H9 (cell line): ENCODE measurements at regions not wholly inside any gene's neighbourhood (a gene's known extent, or its start where the extent isn't known, plus 50 kb on each side); places are given as distances from the start of the nearest gene placed in this dataset.

Experiments
- DNase-seq: peaks from one replicate; pipeline ENCODE4 v3.0.0-alpha.2; 2017
- H2AFZ ChIP-seq: one replicate; pipeline ENCODE4 v1.6.1; 2013; ENCODE audit warnings: mild to moderate bottlenecking, low read length, control low read depth, moderate library complexity
- H2AK5ac ChIP-seq: 2 replicates; pipeline ENCODE4 v1.6.1; 2013; ENCODE audit warnings: low read length, control low read depth, mixed read lengths; ENCODE audit not compliant: insufficient read length
- H2BK120ac ChIP-seq: one replicate; pipeline ENCODE4 v1.6.1; 2013; ENCODE audit warnings: low read depth, mild to moderate bottlenecking, low read length, control low read depth, inconsistent platforms; ENCODE audit not compliant: poor library complexity, severe bottlenecking
- H2BK12ac ChIP-seq: 2 replicates; pipeline ENCODE4 v1.6.1; 2013; ENCODE audit warnings: low read length, control low read depth, mixed read lengths, low read depth; ENCODE audit not compliant: insufficient read length
- H2BK15ac ChIP-seq: 2 replicates; pipeline ENCODE4 v1.6.1; 2013; ENCODE audit warnings: low read depth, low read length, control low read depth
- H2BK20ac ChIP-seq: one replicate; pipeline ENCODE4 v1.6.1; 2013; ENCODE audit warnings: low read depth, mild to moderate bottlenecking, low read length, control low read depth, inconsistent platforms; ENCODE audit not compliant: poor library complexity, severe bottlenecking
- H2BK5ac ChIP-seq: 2 replicates; pipeline ENCODE4 v1.6.1; 2013; ENCODE audit warnings: low read length, control low read depth, mixed read lengths; ENCODE audit not compliant: insufficient read length
- H3K14ac ChIP-seq: 2 replicates; pipeline ENCODE4 v1.6.1; 2013; ENCODE audit warnings: low read length, control low read depth; ENCODE audit not compliant: insufficient read depth
- H3K18ac ChIP-seq: 2 replicates; pipeline ENCODE4 v1.6.1; 2013; ENCODE audit warnings: low read depth, mild to moderate bottlenecking, mixed read lengths, low read length, control low read depth; ENCODE audit not compliant: insufficient read length
- H3K23ac ChIP-seq: 2 replicates; pipeline ENCODE4 v1.6.1; 2013; ENCODE audit warnings: low read length, control low read depth, mixed read lengths, low read depth; ENCODE audit not compliant: insufficient read length
- H3K23me2 ChIP-seq: 2 replicates; pipeline ENCODE4 v1.6.1; 2013; ENCODE audit warnings: low read depth, mild to moderate bottlenecking, mixed read lengths, low read length, control low read depth; ENCODE audit not compliant: insufficient read length, poor library complexity, severe bottlenecking
- H3K27ac ChIP-seq: 2 replicates; pipeline ENCODE4 v1.5.1; 2013; ENCODE audit warnings: low read length, control low read depth, mixed read lengths, low read depth; ENCODE audit not compliant: insufficient read length
- H3K27me3 ChIP-seq: 2 replicates; pipeline ENCODE4 v1.6.1; 2013; ENCODE audit warnings: low read length, control low read depth, inconsistent platforms; ENCODE audit not compliant: insufficient read depth
- H3K4ac ChIP-seq: 2 replicates; pipeline ENCODE4 v1.6.1; 2013; ENCODE audit warnings: low read depth, mild to moderate bottlenecking, control low read depth, inconsistent platforms, low read length, moderate library complexity
- H3K4me1 ChIP-seq: 2 replicates; pipeline ENCODE4 v1.6.1; 2013; ENCODE audit warnings: low read length, control low read depth, inconsistent platforms; ENCODE audit not compliant: insufficient read depth
- H3K4me2 ChIP-seq: 2 replicates; pipeline ENCODE4 v1.6.1; 2013; ENCODE audit warnings: low read length, control low read depth, mixed read lengths; ENCODE audit not compliant: insufficient read length, insufficient read depth
- H3K56ac ChIP-seq: 2 replicates; pipeline ENCODE4 v1.6.1; 2013; ENCODE audit warnings: low read depth, mild to moderate bottlenecking, mixed read lengths, low read length, control low read depth; ENCODE audit not compliant: insufficient read length
- H3K79me1 ChIP-seq: 2 replicates; pipeline ENCODE4 v1.6.1; 2013; ENCODE audit warnings: low read depth, mild to moderate bottlenecking, moderate library complexity, low read length, control low read depth, inconsistent platforms; ENCODE audit not compliant: insufficient read depth, poor library complexity, severe bottlenecking
- H3K79me2 ChIP-seq: 2 replicates; pipeline ENCODE4 v1.6.1; 2013; ENCODE audit warnings: low read length, control low read depth, inconsistent platforms; ENCODE audit not compliant: insufficient read depth
- H3K9ac ChIP-seq: 2 replicates; pipeline ENCODE4 v1.6.1; 2013; ENCODE audit warnings: low read length, control low read depth, mixed read lengths; ENCODE audit not compliant: insufficient read length; ENCODE audit errors: extremely low read depth
- H3K9me3 ChIP-seq: one replicate; pipeline ENCODE4 v1.6.1; 2013; ENCODE audit warnings: low read depth, low read length, inconsistent platforms; ENCODE audit not compliant: control insufficient read depth
- H3T11ph ChIP-seq: one replicate; pipeline ENCODE4 v1.6.1; 2013; ENCODE audit warnings: mild to moderate bottlenecking, low read length, control low read depth, inconsistent platforms
- H4K20me1 ChIP-seq: one replicate; pipeline ENCODE4 v1.6.1; 2013; ENCODE audit not compliant: control insufficient read depth, insufficient read length, insufficient read depth
- H4K5ac ChIP-seq: 2 replicates; pipeline ENCODE4 v1.6.1; 2013; ENCODE audit warnings: low read depth, mild to moderate bottlenecking, mixed read lengths, low read length, control low read depth; ENCODE audit not compliant: insufficient read length
- H4K8ac ChIP-seq: replicated peaks from 2 replicates; pipeline ENCODE4 v1.6.1; 2013; ENCODE audit warnings: low read length, control low read depth, mixed read lengths, low read depth; ENCODE audit not compliant: insufficient read length
- H4K91ac ChIP-seq: 2 replicates; pipeline ENCODE4 v1.6.1; 2013; ENCODE audit warnings: low read depth, mild to moderate bottlenecking, moderate library complexity, mixed read lengths, low read length, control low read depth; ENCODE audit not compliant: insufficient read length
- H3K27ac Mint-ChIP-seq, 3 experiments: 2 replicates in 2 of 3; 3 replicates in 1 of 3; pipeline ENCODE4 v1.8.0; 2020 to 2021; ENCODE audit warnings: mixed read lengths in 3 of 3, mild to moderate bottlenecking in 1 of 3, moderate library complexity in 1 of 3
- H3K27me3 Mint-ChIP-seq: 2 replicates; pipeline ENCODE4 v1.8.0; 2021; ENCODE audit warnings: low read depth, mild to moderate bottlenecking, moderate library complexity, mixed read lengths
- H3K36me3 Mint-ChIP-seq, 3 experiments: 2 replicates in 2 of 3; 3 replicates in 1 of 3; pipeline ENCODE4 v1.8.0; 2020 to 2021; ENCODE audit warnings: low read depth in 3 of 3, mixed read lengths in 3 of 3; ENCODE audit not compliant: insufficient read depth in 1 of 3
- H3K4me1 Mint-ChIP-seq, 2 experiments: 2 replicates each; pipeline ENCODE4 v1.8.0; 2020; ENCODE audit warnings: mixed read lengths in 2 of 2
- H3K4me3 Mint-ChIP-seq, 2 experiments: 2 replicates in 1 of 2; 3 replicates in 1 of 2; pipeline ENCODE4 v1.8.0; 2020 to 2021; ENCODE audit warnings: mild to moderate bottlenecking in 2 of 2, mixed read lengths in 2 of 2, moderate library complexity in 1 of 2
- H3K9me3 Mint-ChIP-seq, 2 experiments: 2 replicates in 1 of 2; 3 replicates in 1 of 2; pipeline ENCODE4 v1.8.0; 2020; ENCODE audit warnings: mild to moderate bottlenecking in 2 of 2, mixed read lengths in 2 of 2, moderate library complexity in 1 of 2
- CTCF ChIP-seq: fragments of 200-600 bp; sonication (generic); conservative IDR thresholded peaks from 3 replicates; pipeline ENCODE4 v1.8.0; 2021; ENCODE audit warnings: antibody characterized with exemption, mild to moderate bottlenecking
- WGBS: extraction: QIAGEN DNeasy Blood & Tissue Kit; methylation state at CpG from one replicate; pipeline ENCODE4 v1.1.7; 2013; ENCODE audit warnings: missing lambda C conversion rate, low lambda C conversion rate, mixed read lengths; ENCODE audit not compliant: insufficient read length; ENCODE audit errors: extremely low coverage; 5-methylcytosine and 5-hydroxymethylcytosine counted together

GRCh38 chr4:159500861-159501260 is 398.0 kb downstream of the RAPGEF2 start:
- Histone ChIP-seq H2BK12ac (no peak overlapping the region), H3K18ac (no peak overlapping the region), H3K4me1 (peaks cover 2% of the 10 kb centered on the region; the same call in 1 of the 2 replicates), H3K4ac (no peak overlapping the region), H2BK5ac (no peak overlapping the region), H3K27ac (no peak overlapping the region), H4K20me1 (no peaks in the 10 kb centered on the region), H3K14ac (no peak overlapping the region), H3K23ac (no peak overlapping the region), H4K8ac (no peak overlapping the region), H3K23me2 (no peaks in the 10 kb centered on the region), H3K9ac (no peak overlapping the region), H4K5ac (no peak overlapping the region), H2BK20ac (no peak overlapping the region), H2BK120ac (no peak overlapping the region), H3K79me2 (no peaks in the 10 kb centered on the region), H3K79me1 (no peaks in the 10 kb centered on the region), H2BK15ac (no peak overlapping the region), H2AK5ac (no peak overlapping the region), H3K9me3 (no peaks in the 10 kb centered on the region), H2AFZ (no peak overlapping the region), H3T11ph (no peak overlapping the region), H3K4me2 (no peak overlapping the region), H4K91ac (no peak overlapping the region), H3K27me3 (no peaks in the 10 kb centered on the region), H3K56ac (no peak overlapping the region)
- no peak for TF ChIP-seq CTCF
- Mint-ChIP-seq H3K9me3 (no peaks in the 10 kb centered on the region; a peak in 1 of 5 replicates), H3K36me3 (no peaks in the 10 kb centered on the region), H3K4me3 (no peak overlapping the region), H3K27ac (no peak overlapping the region; a peak in 1 of 7 replicates), H3K4me1 (peaks cover 34 to 42% of the 10 kb centered on the region in 2 experiments), H3K27me3 (peaks cover 2% of the 10 kb centered on the region; the same call in 1 of the 2 replicates)
- DNase-seq: no peak
- whole genome bisulfite sequencing: no CpG with 5 or more reads among the region's 2 CpGs
